H1 (cell line): ENCODE measurements at regions not wholly inside any gene's neighbourhood (a gene's known extent, or its start where the extent isn't known, plus 50 kb on each side); places are given as distances from the start of the nearest gene placed in this dataset.

Source experiments
- BACH1 ChIP-seq: IDR thresholded peaks from 2 replicates; pipeline ENCODE4 v1.6.1; 2012; ENCODE audit warnings: low read length, improper control_type of control experiment
- CHD1 ChIP-seq: IDR thresholded peaks from 2 replicates; pipeline ENCODE4 v1.6.1; 2012; ENCODE audit warnings: low read depth, low read length, improper control_type of control experiment
- CREB1 ChIP-seq: IDR thresholded peaks from 2 replicates; pipeline ENCODE4 v1.6.1; 2012; ENCODE audit warnings: inconsistent platforms
- CTCF ChIP-seq, 3 experiments: IDR thresholded peaks; 1 replicate in 2 of 3; 2 replicates in 1 of 3; pipeline versions ENCODE4 v1.5.1 to v1.6.1; 2011; ENCODE audit warnings: low read length in 3 of 3, mild to moderate bottlenecking in 3 of 3, inconsistent platforms in 2 of 3, low read depth in 1 of 3, moderate library complexity in 1 of 3; ENCODE audit not compliant: insufficient read depth in 1 of 3; ENCODE audit errors: control extremely low read depth in 1 of 3
- EGR1 ChIP-seq: IDR thresholded peaks from 2 replicates; pipeline ENCODE4 v1.6.1; 2011; ENCODE audit warnings: low read depth, low read length, borderline replicate concordance
- HDAC2 ChIP-seq, 2 experiments: fragments of 300-600 bp in 1 of 2; sonication (generic) in 1 of 2; IDR thresholded peaks; 2 replicates each; pipeline ENCODE4 v1.6.1; 2011 to 2012; ENCODE audit warnings: low read depth in 2 of 2, low read length in 2 of 2, mild to moderate bottlenecking in 2 of 2, moderate library complexity in 2 of 2, borderline replicate concordance in 1 of 2, inconsistent platforms in 1 of 2
- JUND ChIP-seq: IDR thresholded peaks from 2 replicates; pipeline ENCODE4 v1.6.1; 2011; ENCODE audit warnings: mild to moderate bottlenecking, improper control_type of control experiment, low read length
- KDM1A ChIP-seq: fragments of 200-600, 300-600 bp; sonication (generic); IDR thresholded peaks from 2 replicates; pipeline ENCODE4 v1.7.1; 2016; ENCODE audit warnings: mild to moderate bottlenecking, low read length, borderline replicate concordance
- POLR2A ChIP-seq, 2 experiments: IDR thresholded peaks; 1 replicate in 1 of 2; 2 replicates in 1 of 2; pipeline ENCODE4 v1.6.1; 2011; ENCODE audit warnings: low read depth in 2 of 2, low read length in 2 of 2, mild to moderate bottlenecking in 2 of 2; ENCODE audit errors: control extremely low read depth in 1 of 2
- POLR2AphosphoS5 ChIP-seq: IDR thresholded peaks from 2 replicates; pipeline ENCODE4 v1.6.1; 2011; ENCODE audit warnings: low read depth, low read length

DNA sequence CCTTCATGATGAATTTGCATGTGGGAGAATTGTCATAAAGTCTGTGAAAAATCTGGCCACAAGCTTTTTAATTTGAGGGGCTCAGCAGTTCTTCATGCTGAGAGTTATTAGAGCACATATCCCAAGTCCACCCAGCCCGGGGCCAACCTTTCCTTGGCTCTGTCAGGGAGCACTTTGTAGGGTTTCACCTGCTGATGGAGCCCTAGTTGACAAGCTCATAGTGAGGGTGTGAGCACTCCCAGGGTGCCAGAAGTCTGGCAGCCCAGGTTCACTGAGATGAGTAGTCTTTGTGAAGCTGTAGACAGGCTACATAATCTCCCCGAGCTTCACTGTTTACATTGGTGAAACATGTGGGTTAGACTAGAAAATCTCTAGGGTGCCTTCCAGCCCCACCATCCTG lies 97.2 kb upstream of the NREP start:
- TF ChIP-seq EGR1, result no peak
- TF ChIP-seq CREB1, result no peak
- no peak for TF ChIP-seq KDM1A
- no peak for TF ChIP-seq HDAC2 (IDR thresholded peaks at IDR 0.05; ENCODE audit: borderline replicate concordance in 1 of 2, low read depth in 2 of 2, low read length in 2 of 2)
- no peak for TF ChIP-seq CTCF (IDR thresholded peaks at IDR 0.05; ENCODE audit: control extremely low read depth in 1 of 3, insufficient read depth in 1 of 3, low read depth in 1 of 3, low read length in 3 of 3)
- TF ChIP-seq BACH1, result no peak
- TF ChIP-seq POLR2AphosphoS5, result no peak
- TF ChIP-seq JUND, result no peak
- TF ChIP-seq CHD1, result no peak
- no peak for TF ChIP-seq POLR2A (IDR thresholded peaks at IDR 0.05; ENCODE audit: control extremely low read depth in 1 of 2, low read depth in 2 of 2, low read length in 2 of 2)
